ENCODE measurements at regions not wholly inside any gene's neighbourhood (a gene's known extent, or its start where the extent isn't known, plus 50 kb on each side); places are given as distances from the start of the nearest gene placed in this dataset.
"Not testable (repeated sequence)": the region's sequence is repeated elsewhere in the genome, so short reads cannot be mapped to it uniquely, and the experiment has no call there.

DNA sequence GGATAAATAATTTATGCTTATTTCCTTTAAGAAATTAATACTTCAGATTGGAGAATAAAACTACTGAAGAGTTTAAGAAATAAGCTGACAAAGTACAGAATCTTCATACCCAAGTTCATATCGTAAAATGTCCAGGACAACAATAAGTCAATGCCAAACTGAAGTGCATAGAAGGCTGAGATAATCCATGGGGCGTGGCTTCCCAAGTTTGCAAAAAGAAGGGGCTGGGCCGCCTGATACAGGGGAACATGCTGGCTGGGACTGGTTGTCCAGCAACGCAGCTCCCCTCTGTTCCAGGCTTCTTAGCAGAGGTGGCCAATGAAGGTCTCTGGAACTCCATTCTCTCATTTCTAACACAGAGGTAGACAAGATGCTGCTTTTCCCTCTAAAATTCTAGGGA, 189.5 kb upstream of the SPOPL start:
- no peak overlapping the region for H3K4me3 ChIP-seq
- intact Hi-C loops (cut with DNase I; ENCODE audit: low total_unique reads): no loop called here
- H3K36me3 ChIP-seq: no peaks in the 10 kb centered on the region
- no peak for DNase-seq
- TF ChIP-seq, protein P1, sequence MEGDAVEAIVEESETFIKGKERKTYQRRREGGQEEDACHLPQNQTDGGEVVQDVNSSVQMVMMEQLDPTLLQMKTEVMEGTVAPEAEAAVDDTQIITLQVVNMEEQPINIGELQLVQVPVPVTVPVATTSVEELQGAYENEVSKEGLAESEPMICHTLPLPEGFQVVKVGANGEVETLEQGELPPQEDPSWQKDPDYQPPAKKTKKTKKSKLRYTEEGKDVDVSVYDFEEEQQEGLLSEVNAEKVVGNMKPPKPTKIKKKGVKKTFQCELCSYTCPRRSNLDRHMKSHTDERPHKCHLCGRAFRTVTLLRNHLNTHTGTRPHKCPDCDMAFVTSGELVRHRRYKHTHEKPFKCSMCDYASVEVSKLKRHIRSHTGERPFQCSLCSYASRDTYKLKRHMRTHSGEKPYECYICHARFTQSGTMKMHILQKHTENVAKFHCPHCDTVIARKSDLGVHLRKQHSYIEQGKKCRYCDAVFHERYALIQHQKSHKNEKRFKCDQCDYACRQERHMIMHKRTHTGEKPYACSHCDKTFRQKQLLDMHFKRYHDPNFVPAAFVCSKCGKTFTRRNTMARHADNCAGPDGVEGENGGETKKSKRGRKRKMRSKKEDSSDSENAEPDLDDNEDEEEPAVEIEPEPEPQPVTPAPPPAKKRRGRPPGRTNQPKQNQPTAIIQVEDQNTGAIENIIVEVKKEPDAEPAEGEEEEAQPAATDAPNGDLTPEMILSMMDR (IDR thresholded peaks at IDR 0.05): no peak
- TF ChIP-seq POLR2A (IDR thresholded peaks at IDR 0.05): no peak
- no peaks in the 10 kb centered on the region for H3K9me3 ChIP-seq
- no peak overlapping the region for H3K27ac ChIP-seq
- H3K27me3 ChIP-seq: no peaks in the 10 kb centered on the region
- H3K4me1 ChIP-seq: no peaks in the 10 kb centered on the region

DNA sequence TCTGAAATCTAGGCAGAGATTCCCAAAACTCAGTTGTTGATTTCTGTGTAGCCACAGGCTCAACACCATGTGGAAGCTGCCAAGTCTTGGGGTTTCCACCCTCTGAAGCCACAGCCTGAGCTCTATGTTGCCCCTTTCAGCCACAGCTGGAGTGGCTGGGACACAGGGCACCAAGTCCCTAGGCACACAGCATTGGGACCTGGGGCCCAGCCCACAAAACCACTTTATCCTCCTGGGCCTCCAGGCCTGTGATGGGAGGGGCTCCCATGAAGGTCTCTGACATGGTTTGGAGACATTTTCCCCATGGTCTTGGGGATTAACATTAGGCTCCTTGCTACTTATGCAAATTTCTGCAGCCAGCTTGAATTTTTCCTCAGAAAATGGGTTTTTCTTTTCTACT, 186.0 kb upstream of the SPOPL start:
- H3K9me3 ChIP-seq; DNase-seq; H3K36me3 ChIP-seq; H3K4me3 ChIP-seq; H3K27me3 ChIP-seq; H3K4me1 ChIP-seq; H3K27ac ChIP-seq; intact Hi-C loops (cut with DNase I; ENCODE audit: low total_unique reads): not testable (repeated sequence)

DNA sequence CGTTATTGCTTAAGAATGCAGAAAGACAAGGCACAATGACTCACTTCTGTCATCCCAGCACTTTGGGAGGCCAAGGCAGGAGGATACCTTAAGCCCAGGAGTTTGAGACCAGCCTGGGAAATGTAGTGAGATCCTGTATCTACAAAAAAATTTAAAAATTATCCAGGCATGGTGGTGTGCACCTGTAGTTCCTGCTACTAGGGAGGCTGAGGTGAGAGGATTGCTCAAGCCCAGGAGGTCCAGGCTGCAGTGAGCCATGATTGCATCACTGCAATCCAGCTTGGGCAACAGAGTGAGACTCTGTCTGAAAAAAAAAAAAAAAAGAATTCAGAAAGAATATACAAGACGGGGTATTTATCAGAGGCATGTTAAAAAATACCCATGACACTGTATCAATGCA, 182.0 kb upstream of the SPOPL start:
- no peaks in the 10 kb centered on the region for H3K9me3 ChIP-seq
- no peaks in the 10 kb centered on the region for H3K4me1 ChIP-seq
- no peaks in the 10 kb centered on the region for H3K27me3 ChIP-seq
- TF ChIP-seq, protein P1 (IDR thresholded peaks at IDR 0.05): no peak
- no peak for TF ChIP-seq POLR2A (IDR thresholded peaks at IDR 0.05)
- intact Hi-C loops (cut with DNase I; ENCODE audit: low total_unique reads): no loop called here
- no peak for DNase-seq
- H3K4me3 ChIP-seq: no peak overlapping the region
- no peak overlapping the region for H3K27ac ChIP-seq
- H3K36me3 ChIP-seq: no peaks in the 10 kb centered on the region

DNA sequence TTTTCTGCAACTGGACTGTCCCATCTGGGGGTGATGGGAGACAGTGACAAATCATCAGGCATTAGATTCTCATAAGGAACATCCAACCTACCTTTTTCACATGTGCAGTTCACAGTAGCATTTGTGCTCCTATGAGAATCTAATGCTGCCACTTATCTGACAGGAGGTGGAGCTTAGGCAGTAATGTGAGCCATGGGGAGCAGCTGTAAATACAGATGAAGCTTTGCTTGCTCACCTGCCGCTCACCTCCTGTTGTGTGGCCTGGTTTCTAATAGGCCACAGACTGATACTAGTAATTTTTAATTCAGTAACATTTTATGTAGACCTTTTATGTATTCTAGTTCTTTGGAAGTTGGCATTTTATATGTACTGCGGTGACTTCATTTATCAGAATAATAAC, 180.1 kb upstream of the SPOPL start:
- Histone ChIP-seq H3K4me3 (no peak overlapping the region), H3K27ac (no peak overlapping the region), H3K4me1 (no peaks in the 10 kb centered on the region), H3K9me3 (no peaks in the 10 kb centered on the region), H3K36me3 (no peaks in the 10 kb centered on the region), H3K27me3 (no peaks in the 10 kb centered on the region)
- intact Hi-C loops (cut with DNase I; ENCODE audit: low total_unique reads): no loop called here
- no peak for TF ChIP-seq POLR2A (IDR thresholded peaks at IDR 0.05)
- DNase-seq: no peak

DNA sequence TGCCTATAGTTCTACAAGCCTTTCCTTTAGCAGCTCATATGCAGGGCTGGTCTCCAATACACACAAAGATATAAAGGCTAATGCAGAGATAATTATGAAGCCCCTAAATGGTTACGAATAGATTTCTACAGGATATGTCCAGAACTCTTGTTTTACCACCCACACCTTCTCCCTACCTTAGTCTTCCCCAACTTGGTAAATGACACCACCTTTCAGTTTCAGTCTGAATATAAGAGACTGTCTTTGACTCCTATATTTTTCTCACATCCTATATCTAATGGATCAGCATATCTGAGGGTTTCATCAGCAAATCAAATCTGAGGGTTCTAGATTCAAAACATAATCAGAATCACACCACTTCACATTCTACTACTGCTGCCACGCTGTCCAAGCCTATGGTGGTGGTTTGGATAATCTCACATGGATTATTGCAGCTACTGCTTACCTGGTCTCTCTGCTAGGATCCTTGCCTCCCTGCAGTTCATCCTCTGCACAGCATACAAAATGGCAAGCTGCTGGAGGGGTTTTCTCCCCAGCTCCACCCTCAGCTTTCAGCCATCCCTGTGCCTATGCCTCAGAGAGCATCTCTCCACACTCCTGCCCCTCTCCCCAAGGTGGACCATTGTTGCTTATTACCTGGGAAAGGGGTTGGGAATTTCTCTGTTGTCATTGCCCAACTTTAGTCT, 178.0 kb upstream of the SPOPL start:
- H3K9me3 ChIP-seq: no peaks in the 10 kb centered on the region
- H3K36me3 ChIP-seq: no peaks in the 10 kb centered on the region
- no peaks in the 10 kb centered on the region for H3K27me3 ChIP-seq
- H3K4me1 ChIP-seq: no peaks in the 10 kb centered on the region
- no peak overlapping the region for H3K27ac ChIP-seq
- no peak for DNase-seq
- TF ChIP-seq, protein P1 (IDR thresholded peaks at IDR 0.05): no peak
- no peak for TF ChIP-seq POLR2A (IDR thresholded peaks at IDR 0.05)
- intact Hi-C loops (cut with DNase I; ENCODE audit: low total_unique reads): no loop called here
- no peak overlapping the region for H3K4me3 ChIP-seq

DNA sequence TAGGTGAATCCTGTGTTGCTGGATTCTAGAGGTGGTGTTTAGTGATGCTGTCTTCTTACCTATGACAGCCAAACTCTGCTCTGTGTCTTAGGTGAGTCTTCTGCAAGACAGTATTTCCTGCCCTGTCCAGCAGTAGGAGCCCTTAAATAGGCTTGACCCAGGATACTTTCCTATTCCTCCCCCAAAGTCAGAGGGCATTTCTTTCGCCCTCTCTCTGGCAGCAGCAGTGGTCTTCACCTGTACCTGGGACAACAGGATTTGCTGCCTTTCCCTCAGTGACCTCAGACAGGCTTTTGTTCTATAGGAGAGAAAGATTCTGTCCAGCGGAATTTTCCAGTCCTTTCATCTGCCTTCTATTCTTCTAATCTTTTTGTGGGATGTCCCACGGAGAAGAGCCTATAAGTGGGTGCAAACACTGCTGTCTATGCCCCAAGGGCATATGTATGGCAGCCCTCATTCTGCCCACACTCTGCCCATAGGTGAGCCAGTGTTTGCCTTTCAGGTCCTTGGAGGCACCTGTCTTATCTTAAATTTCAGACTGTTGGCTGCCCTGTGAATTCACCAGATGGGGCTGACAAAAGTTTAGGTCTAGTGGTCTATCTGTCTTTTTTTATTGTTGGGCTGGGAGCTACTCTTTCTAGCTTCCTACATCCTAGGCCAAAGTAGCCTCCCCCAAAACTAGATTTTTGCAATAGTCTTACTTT, 177.3 kb upstream of the SPOPL start:
- H3K27me3 ChIP-seq: no peaks in the 10 kb centered on the region
- no peak overlapping the region for H3K27ac ChIP-seq
- no peak for DNase-seq
- H3K9me3 ChIP-seq: no peaks in the 10 kb centered on the region
- no peaks in the 10 kb centered on the region for H3K4me1 ChIP-seq
- TF ChIP-seq POLR2A (IDR thresholded peaks at IDR 0.05): no peak
- TF ChIP-seq, protein P1 (IDR thresholded peaks at IDR 0.05): no peak
- no peaks in the 10 kb centered on the region for H3K36me3 ChIP-seq
- intact Hi-C loops (cut with DNase I; ENCODE audit: low total_unique reads): no loop called here
- H3K4me3 ChIP-seq: no peak overlapping the region

Data from uterus (tissue), 3 donors.